ENCODE measurements at regions not wholly inside any gene's neighbourhood (a gene's known extent, or its start where the extent isn't known, plus 50 kb on each side); places are given as distances from the start of the nearest gene placed in this dataset.

DNA sequence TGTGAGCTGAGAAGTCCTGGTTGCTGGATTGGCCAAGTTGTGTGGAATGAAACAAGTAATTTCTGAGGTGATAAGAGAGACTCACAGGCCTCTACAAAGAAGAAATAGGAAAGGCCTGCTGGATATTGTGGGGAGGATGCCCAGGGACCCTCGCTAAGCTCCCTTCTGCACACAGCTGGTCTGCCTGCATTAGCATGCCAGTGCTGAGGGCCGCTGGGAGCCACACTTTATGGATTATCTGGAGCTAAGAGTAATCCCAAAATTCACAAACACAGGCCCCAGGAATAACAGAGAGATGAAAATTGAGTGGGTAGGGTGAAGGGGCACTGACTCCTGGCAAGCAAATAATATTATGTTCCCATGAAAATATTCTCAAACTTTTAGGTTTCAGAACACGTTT is 114.9 kb upstream of the SIX3 start:
- TF ChIP-seq, protein P1, sequence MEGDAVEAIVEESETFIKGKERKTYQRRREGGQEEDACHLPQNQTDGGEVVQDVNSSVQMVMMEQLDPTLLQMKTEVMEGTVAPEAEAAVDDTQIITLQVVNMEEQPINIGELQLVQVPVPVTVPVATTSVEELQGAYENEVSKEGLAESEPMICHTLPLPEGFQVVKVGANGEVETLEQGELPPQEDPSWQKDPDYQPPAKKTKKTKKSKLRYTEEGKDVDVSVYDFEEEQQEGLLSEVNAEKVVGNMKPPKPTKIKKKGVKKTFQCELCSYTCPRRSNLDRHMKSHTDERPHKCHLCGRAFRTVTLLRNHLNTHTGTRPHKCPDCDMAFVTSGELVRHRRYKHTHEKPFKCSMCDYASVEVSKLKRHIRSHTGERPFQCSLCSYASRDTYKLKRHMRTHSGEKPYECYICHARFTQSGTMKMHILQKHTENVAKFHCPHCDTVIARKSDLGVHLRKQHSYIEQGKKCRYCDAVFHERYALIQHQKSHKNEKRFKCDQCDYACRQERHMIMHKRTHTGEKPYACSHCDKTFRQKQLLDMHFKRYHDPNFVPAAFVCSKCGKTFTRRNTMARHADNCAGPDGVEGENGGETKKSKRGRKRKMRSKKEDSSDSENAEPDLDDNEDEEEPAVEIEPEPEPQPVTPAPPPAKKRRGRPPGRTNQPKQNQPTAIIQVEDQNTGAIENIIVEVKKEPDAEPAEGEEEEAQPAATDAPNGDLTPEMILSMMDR (IDR thresholded peaks at IDR 0.05): no peak
- no peak for TF ChIP-seq POLR2A (IDR thresholded peaks at IDR 0.05)

Measured in lower leg skin (tissue), 3 donors.